ENCODE measurements at regions not wholly inside any gene's neighbourhood (a gene's known extent, or its start where the extent isn't known, plus 50 kb on each side); places are given as distances from the start of the nearest gene placed in this dataset.

DNA sequence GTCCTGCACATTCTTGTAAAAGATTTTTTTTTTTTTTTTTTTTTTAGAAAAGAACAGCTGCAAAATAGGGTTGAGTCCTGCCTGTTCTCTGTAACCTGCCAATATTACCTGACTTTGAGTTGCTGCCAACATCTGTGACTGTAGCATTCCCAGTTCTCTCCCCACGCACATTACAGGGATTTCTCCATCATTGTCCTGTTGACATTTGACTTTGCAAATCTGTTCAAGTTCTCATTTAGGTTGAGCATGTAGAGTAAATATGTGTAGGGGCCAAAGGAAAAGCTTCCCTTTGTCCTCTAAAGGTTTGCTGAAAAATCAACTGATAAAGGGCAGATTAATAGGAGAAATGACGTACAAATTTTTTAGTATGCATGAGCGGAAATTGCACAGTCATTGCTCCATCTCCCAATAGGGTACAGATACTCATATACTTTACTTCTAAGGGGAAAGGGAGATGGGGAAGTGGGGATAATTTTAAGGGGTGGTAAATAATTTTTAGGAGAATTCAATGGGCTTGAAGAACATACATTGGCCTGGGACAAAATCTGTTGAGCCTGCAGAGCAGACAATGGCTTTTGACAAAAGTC, 385.5 kb downstream of the PIK3C3 start:
- H3K27me3 ChIP-seq: no peaks in the 10 kb centered on the region
- TF ChIP-seq, protein P1, sequence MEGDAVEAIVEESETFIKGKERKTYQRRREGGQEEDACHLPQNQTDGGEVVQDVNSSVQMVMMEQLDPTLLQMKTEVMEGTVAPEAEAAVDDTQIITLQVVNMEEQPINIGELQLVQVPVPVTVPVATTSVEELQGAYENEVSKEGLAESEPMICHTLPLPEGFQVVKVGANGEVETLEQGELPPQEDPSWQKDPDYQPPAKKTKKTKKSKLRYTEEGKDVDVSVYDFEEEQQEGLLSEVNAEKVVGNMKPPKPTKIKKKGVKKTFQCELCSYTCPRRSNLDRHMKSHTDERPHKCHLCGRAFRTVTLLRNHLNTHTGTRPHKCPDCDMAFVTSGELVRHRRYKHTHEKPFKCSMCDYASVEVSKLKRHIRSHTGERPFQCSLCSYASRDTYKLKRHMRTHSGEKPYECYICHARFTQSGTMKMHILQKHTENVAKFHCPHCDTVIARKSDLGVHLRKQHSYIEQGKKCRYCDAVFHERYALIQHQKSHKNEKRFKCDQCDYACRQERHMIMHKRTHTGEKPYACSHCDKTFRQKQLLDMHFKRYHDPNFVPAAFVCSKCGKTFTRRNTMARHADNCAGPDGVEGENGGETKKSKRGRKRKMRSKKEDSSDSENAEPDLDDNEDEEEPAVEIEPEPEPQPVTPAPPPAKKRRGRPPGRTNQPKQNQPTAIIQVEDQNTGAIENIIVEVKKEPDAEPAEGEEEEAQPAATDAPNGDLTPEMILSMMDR (IDR thresholded peaks at IDR 0.05; ENCODE audit: low read depth, low read length): no peak
- H3K4me3 ChIP-seq (ENCODE audit: low read depth, low read length): no peak overlapping the region
- no peak for DNase-seq
- H3K9me3 ChIP-seq: no peaks in the 10 kb centered on the region
- H3K4me1 ChIP-seq: no peaks in the 10 kb centered on the region
- H3K36me3 ChIP-seq: no peaks in the 10 kb centered on the region

DNA sequence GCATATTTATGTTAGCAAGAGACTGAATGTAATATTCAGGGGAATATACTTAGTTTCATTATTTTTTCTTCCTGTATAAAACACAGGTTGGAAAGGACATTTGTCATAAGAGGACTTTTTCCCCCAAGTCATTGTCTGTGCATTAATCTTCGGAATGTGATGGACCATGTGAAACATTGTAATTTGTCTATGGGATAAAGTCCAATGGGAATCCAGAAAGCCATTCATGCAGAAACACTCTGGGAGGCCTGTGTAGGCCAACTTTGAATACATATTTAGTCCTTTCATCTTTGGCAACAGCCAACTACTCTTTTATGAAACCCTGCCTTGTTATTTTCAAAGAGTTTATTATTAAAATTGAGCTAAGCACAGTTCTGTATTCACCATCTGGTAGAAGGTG, 386.4 kb downstream of the PIK3C3 start:
- no peak for DNase-seq
- Histone ChIP-seq H3K4me1 (no peaks in the 10 kb centered on the region), H3K9me3 (no peaks in the 10 kb centered on the region), H3K36me3 (no peaks in the 10 kb centered on the region), H3K4me3 (ENCODE audit: low read depth, low read length) (no peak overlapping the region), H3K27me3 (no peaks in the 10 kb centered on the region)
- TF ChIP-seq, protein P1 (IDR thresholded peaks at IDR 0.05; ENCODE audit: low read depth, low read length): no peak

DNA sequence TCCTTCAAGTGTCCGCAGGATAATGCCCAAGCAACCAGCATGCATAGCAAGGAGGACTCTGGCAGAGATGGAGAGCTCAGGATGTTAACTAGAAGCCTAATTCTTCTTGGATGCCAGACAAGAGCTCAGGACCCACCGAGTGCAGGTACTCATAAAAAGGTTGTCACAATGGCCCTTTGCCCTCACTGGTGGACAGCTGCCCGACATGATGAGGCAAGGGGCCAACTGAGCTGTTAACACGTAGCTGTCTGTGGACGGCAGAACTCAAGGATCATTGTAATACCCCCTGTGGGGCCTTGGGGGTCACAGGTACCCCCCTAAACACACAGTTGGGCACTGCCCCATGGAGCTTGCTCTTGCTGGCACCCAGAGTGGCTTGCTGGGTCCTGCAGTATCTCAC, 393.7 kb downstream of the PIK3C3 start:
- Histone ChIP-seq H3K9me3 (no peaks in the 10 kb centered on the region), H3K36me3 (no peaks in the 10 kb centered on the region), H3K27me3 (no peaks in the 10 kb centered on the region), H3K4me1 (no peaks in the 10 kb centered on the region), H3K4me3 (ENCODE audit: low read depth, low read length) (no peak overlapping the region)
- TF ChIP-seq, protein P1 (IDR thresholded peaks at IDR 0.05; ENCODE audit: low read depth, low read length): no peak
- no peak for DNase-seq

DNA sequence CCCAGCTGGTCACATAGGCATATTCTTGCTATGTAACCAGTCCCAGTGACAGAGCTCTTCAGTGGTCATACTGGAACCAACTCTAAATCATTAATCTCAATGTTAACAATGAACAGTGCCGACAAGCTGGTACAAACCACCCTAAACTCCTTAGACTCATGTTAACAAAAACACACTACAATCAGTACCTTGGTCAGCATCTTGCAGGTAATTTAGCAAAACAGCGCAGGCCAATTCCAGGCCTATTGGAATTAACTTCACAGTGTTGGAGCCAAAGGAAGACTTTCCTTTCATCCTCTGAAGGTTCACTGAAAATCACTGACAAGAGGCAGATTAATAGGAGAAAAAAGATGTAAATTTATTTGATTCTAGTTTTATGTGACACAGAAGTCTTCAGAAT, 396.4 kb downstream of the PIK3C3 start:
- Histone ChIP-seq H3K4me3 (ENCODE audit: low read depth, low read length) (no peak overlapping the region), H3K36me3 (no peaks in the 10 kb centered on the region), H3K4me1 (no peaks in the 10 kb centered on the region), H3K9me3 (no peaks in the 10 kb centered on the region), H3K27me3 (no peaks in the 10 kb centered on the region)
- DNase-seq: no peak
- TF ChIP-seq, protein P1 (IDR thresholded peaks at IDR 0.05; ENCODE audit: low read depth, low read length): no peak

DNA sequence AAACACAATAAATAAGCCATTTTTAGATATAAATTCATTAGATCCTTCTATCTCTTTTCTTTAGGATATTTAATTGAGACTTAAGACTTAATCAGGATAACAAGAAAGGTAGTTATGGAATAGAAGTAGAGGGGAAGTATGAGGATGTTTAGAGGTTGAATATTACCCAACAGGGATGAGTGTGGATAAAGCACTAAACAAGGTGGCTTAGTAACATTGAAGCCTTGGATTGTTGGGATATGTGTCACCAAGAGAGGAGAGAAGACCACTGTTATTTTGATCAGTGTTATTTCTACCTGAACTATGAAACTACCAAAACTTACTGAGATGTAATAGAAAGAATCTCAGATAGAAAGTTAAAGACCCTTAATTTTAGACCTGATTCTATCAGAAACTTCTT, 405.7 kb downstream of the PIK3C3 start:
- H3K36me3 ChIP-seq: no peaks in the 10 kb centered on the region
- H3K4me1 ChIP-seq: no peaks in the 10 kb centered on the region
- DNase-seq: no peak
- no peaks in the 10 kb centered on the region for H3K9me3 ChIP-seq
- TF ChIP-seq, protein P1 (IDR thresholded peaks at IDR 0.05; ENCODE audit: low read depth, low read length): no peak
- H3K4me3 ChIP-seq (ENCODE audit: low read depth, low read length): no peak overlapping the region
- H3K27me3 ChIP-seq: no peaks in the 10 kb centered on the region

DNA sequence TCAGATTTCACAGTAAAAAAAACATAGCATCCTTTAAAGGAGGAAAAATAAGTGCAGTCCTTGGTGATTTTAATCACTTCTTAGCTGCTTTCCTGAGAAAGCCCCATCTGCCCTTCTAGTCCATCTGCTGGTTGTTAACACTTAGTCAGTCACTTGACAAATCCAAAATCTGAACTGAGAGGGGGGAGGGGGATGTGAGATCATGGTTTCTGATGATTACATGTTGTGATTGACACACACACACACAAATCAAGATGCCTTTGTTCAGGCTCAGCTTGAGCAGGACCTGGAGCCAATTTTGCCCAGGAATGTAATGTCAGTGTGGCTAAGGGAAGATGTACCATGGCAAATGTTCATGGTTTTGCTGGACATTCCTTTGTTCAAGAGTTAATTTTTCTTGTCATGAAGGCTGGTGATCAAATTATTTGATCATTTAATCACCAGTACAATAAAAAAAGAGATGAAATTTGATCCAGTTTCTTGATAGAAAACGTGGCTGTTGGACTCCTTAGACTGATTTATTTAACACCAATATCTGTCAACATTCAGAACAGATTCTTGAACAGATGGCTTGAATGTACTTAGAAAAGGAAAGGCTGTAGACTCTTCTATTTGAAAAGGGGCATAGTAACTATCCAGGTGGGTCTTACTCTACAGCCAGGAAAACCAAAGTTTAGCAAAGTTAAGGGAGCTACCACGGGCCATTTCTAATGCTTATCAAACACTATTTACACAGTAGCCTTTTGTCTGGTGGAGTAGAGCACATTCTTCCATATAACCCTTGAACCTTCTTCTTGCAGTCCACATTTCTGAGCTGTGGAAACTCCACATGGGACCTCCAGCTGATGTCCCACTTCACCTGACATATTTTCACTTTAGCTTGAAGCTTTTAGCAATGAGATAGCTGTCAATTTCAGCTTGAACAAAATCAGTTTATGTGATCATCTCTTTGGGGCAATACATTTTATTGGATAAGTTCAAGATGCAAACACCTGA, 408.7 kb downstream of the PIK3C3 start:
- Histone ChIP-seq H3K27me3 (no peaks in the 10 kb centered on the region), H3K36me3 (no peaks in the 10 kb centered on the region), H3K4me3 (ENCODE audit: low read depth, low read length) (no peak overlapping the region), H3K9me3 (no peaks in the 10 kb centered on the region), H3K4me1 (no peaks in the 10 kb centered on the region)
- TF ChIP-seq, protein P1 (IDR thresholded peaks at IDR 0.05; ENCODE audit: low read depth, low read length): no peak
- no peak for DNase-seq

Data from BE2C (cell line).